Activated T-helper 2 cell treated with anti-CD3 and anti-CD28 coated beads, Interferon-gamma antibody, Interleukin-2, Interleukin-4, amounts not matched to agents 10 μg/mL and 5 μg/mL and 100 μg/mL, durations not matched to agents 14 hours and 24 hours and 36 hours (primary cell): ENCODE measurements at regions not wholly inside any gene's neighbourhood (a gene's known extent, or its start where the extent isn't known, plus 50 kb on each side); places are given as distances from the start of the nearest gene placed in this dataset.
"Not testable (repeated sequence)": the region's sequence is repeated elsewhere in the genome, so short reads cannot be mapped to it uniquely, and the experiment has no call there.

Experiments
- DNase-seq: peaks from one replicate; pipeline ENCODE4 v3.0.0; 2021; ENCODE audit warnings: low spot score
- H3K27ac Mint-ChIP-seq: one replicate; pipeline ENCODE4 v1.8.0; 2021; ENCODE audit warnings: mixed read lengths
- H3K27me3 Mint-ChIP-seq: one replicate; pipeline ENCODE4 v1.8.0; 2021; ENCODE audit warnings: low read depth, mixed read lengths
- H3K36me3 Mint-ChIP-seq: one replicate; pipeline ENCODE4 v1.8.0; 2021; ENCODE audit warnings: low read depth, mixed read lengths
- H3K4me1 Mint-ChIP-seq: one replicate; pipeline ENCODE4 v1.8.0; 2021; ENCODE audit warnings: low read depth, mixed read lengths
- H3K4me3 Mint-ChIP-seq: one replicate; pipeline ENCODE4 v1.8.0; 2021; ENCODE audit warnings: low read depth, mild to moderate bottlenecking, moderate library complexity, mixed read lengths
- H3K9me3 Mint-ChIP-seq: one replicate; pipeline ENCODE4 v1.8.0; 2021; ENCODE audit warnings: mixed read lengths
- intact Hi-C: fragments of 100-400 bp; cut with micrococcal nuclease; formaldehyde crosslinking; loops from one replicate; pipeline ENCODE4 v1.15.1; 2023

GRCh38 chr9:102253099-102253498, 514.7 kb upstream of the GRIN3A start:
- Mint-ChIP-seq H3K4me1 (no peaks in the 10 kb centered on the region), H3K4me3 (no peak overlapping the region), H3K9me3 (peaks cover 3% of the 10 kb centered on the region), H3K27ac (no peak overlapping the region), H3K27me3 (no peaks in the 10 kb centered on the region), H3K36me3 (no peaks in the 10 kb centered on the region)
- no peak for DNase-seq
- intact Hi-C loops: loop anchor here (10.0 kb wide), 1 partner anchor 48 kb away; no protein-coding TSS in a partner anchor

- no peak for DNase-seq
- intact Hi-C loops: no loop called here
- H3K27ac Mint-ChIP-seq: no peak overlapping the region
- no peaks in the 10 kb centered on the region for H3K36me3 Mint-ChIP-seq
- no peak overlapping the region for H3K4me3 Mint-ChIP-seq
- H3K27me3 Mint-ChIP-seq: no peaks in the 10 kb centered on the region
- no peaks in the 10 kb centered on the region for H3K4me1 Mint-ChIP-seq
- no peaks in the 10 kb centered on the region for H3K9me3 Mint-ChIP-seq
These were observed 506.5 kb upstream of the GRIN3A start for GRCh38 chr9:102244916-102245315.

- no peaks in the 10 kb centered on the region for H3K4me1 Mint-ChIP-seq
- no peaks in the 10 kb centered on the region for H3K27me3 Mint-ChIP-seq
- no peaks in the 10 kb centered on the region for H3K36me3 Mint-ChIP-seq
- H3K4me3 Mint-ChIP-seq: no peak overlapping the region
- H3K9me3 Mint-ChIP-seq: no peaks in the 10 kb centered on the region
- intact Hi-C loops: no loop called here
- no peak overlapping the region for H3K27ac Mint-ChIP-seq
- no peak for DNase-seq
These were observed 499.1 kb upstream of the GRIN3A start for GRCh38 chr9:102237520-102237919.

GRCh38 chr9:102237094-102237493, 498.6 kb upstream of the GRIN3A start:
- intact Hi-C loops: no loop called here
- Mint-ChIP-seq H3K4me3 (no peak overlapping the region), H3K27me3 (no peaks in the 10 kb centered on the region), H3K4me1 (no peaks in the 10 kb centered on the region), H3K27ac (no peak overlapping the region), H3K9me3 (no peaks in the 10 kb centered on the region), H3K36me3 (no peaks in the 10 kb centered on the region)
- DNase-seq: no peak

GRCh38 chr9:102227416-102227815, 489.0 kb upstream of the GRIN3A start:
- H3K4me3 Mint-ChIP-seq, DNase-seq, intact Hi-C loops, H3K27ac Mint-ChIP-seq, H3K27me3 Mint-ChIP-seq, H3K9me3 Mint-ChIP-seq, H3K36me3 Mint-ChIP-seq, H3K4me1 Mint-ChIP-seq: not testable (repeated sequence)

GRCh38 chr9:102225841-102226441, 487.5 kb upstream of the GRIN3A start:
- Mint-ChIP-seq H3K27ac (no peak overlapping the region), H3K27me3 (no peaks in the 10 kb centered on the region), H3K36me3 (no peaks in the 10 kb centered on the region), H3K4me1 (no peaks in the 10 kb centered on the region), H3K4me3 (no peak overlapping the region), H3K9me3 (peaks cover 6% of the 10 kb centered on the region)
- no peak for DNase-seq
- intact Hi-C loops: no loop called here

GRCh38 chr9:102223320-102224136, 485.1 kb upstream of the GRIN3A start:
- H3K27me3 Mint-ChIP-seq, DNase-seq, intact Hi-C loops, H3K4me3 Mint-ChIP-seq, H3K27ac Mint-ChIP-seq, H3K36me3 Mint-ChIP-seq, H3K4me1 Mint-ChIP-seq, H3K9me3 Mint-ChIP-seq: not testable (repeated sequence)

- Mint-ChIP-seq H3K27ac (no peak overlapping the region), H3K4me3 (no peak overlapping the region), H3K27me3 (no peaks in the 10 kb centered on the region), H3K9me3 (peaks cover 5% of the 10 kb centered on the region), H3K36me3 (no peaks in the 10 kb centered on the region), H3K4me1 (no peaks in the 10 kb centered on the region)
- no peak for DNase-seq
- intact Hi-C loops: loop anchor here (10.0 kb wide), 1 partner anchor 46 kb away; no protein-coding TSS in a partner anchor
These were observed 470.7 kb upstream of the GRIN3A start for GRCh38 chr9:102209176-102209575.

- Mint-ChIP-seq H3K27me3 (no peaks in the 10 kb centered on the region), H3K27ac (no peak overlapping the region), H3K4me3 (no peak overlapping the region), H3K36me3 (no peaks in the 10 kb centered on the region), H3K9me3 (peaks cover 5% of the 10 kb centered on the region), H3K4me1 (no peaks in the 10 kb centered on the region)
- DNase-seq: no peak
- intact Hi-C loops: loop anchor here (10.0 kb wide), 1 partner anchor 48 kb away; no protein-coding TSS in a partner anchor
These were observed 468.0 kb upstream of the GRIN3A start for GRCh38 chr9:102206432-102206831.

GRCh38 chr9:102205251-102205650, 466.8 kb upstream of the GRIN3A start:
- intact Hi-C loops: loop anchor here (10.0 kb wide), 1 partner anchor 50 kb away; no protein-coding TSS in a partner anchor
- no peak overlapping the region for H3K4me3 Mint-ChIP-seq
- H3K4me1 Mint-ChIP-seq: no peaks in the 10 kb centered on the region
- H3K9me3 Mint-ChIP-seq: peaks cover 9% of the 10 kb centered on the region
- H3K27me3 Mint-ChIP-seq: no peaks in the 10 kb centered on the region
- H3K36me3 Mint-ChIP-seq: no peaks in the 10 kb centered on the region
- DNase-seq: no peak
- no peak overlapping the region for H3K27ac Mint-ChIP-seq

GRCh38 chr9:102202126-102202525, 463.7 kb upstream of the GRIN3A start:
- Mint-ChIP-seq H3K27me3 (no peaks in the 10 kb centered on the region), H3K27ac (no peak overlapping the region), H3K36me3 (no peaks in the 10 kb centered on the region), H3K4me1 (no peaks in the 10 kb centered on the region), H3K4me3 (no peak overlapping the region), H3K9me3 (peaks cover 19% of the 10 kb centered on the region)
- no peak for DNase-seq
- intact Hi-C loops: loop anchor here (10.0 kb wide), 1 partner anchor 53 kb away; no protein-coding TSS in a partner anchor

GRCh38 chr9:102185962-102186361, 447.5 kb upstream of the GRIN3A start:
- Mint-ChIP-seq H3K36me3 (no peaks in the 10 kb centered on the region), H3K4me3 (no peak overlapping the region), H3K27ac (no peak overlapping the region), H3K27me3 (no peaks in the 10 kb centered on the region), H3K9me3 (peaks cover 8% of the 10 kb centered on the region), H3K4me1 (no peaks in the 10 kb centered on the region)
- intact Hi-C loops: no loop called here
- DNase-seq: no peak

- H3K4me3 Mint-ChIP-seq: no peak overlapping the region
- no peaks in the 10 kb centered on the region for H3K4me1 Mint-ChIP-seq
- DNase-seq: no peak
- H3K27ac Mint-ChIP-seq: no peak overlapping the region
- intact Hi-C loops: no loop called here
- peaks cover 12% of the 10 kb centered on the region for H3K9me3 Mint-ChIP-seq
- no peaks in the 10 kb centered on the region for H3K27me3 Mint-ChIP-seq
- H3K36me3 Mint-ChIP-seq: no peaks in the 10 kb centered on the region
These were observed 446.9 kb upstream of the GRIN3A start for GRCh38 chr9:102185371-102185770.
